WTC11 (cell line): ENCODE measurements at regions not wholly inside any gene's neighbourhood (a gene's known extent, or its start where the extent isn't known, plus 50 kb on each side); places are given as distances from the start of the nearest gene placed in this dataset.

Experiments used
- ATF2 ChIP-seq: sonication (generic); formaldehyde crosslinking; IDR thresholded peaks from 2 replicates; pipeline ENCODE4 v1.8.1; 2022; ENCODE audit warnings: low read depth, missing genetic modification reagents, borderline replicate concordance
- CREB1 ChIP-seq: sonication (generic); formaldehyde crosslinking; IDR thresholded peaks from 2 replicates; pipeline ENCODE4 v1.8.0; 2023; ENCODE audit warnings: mild to moderate bottlenecking, missing genetic modification reagents
- CTCF ChIP-seq: fragments of 200-600 bp; IDR thresholded peaks from 2 replicates; pipeline ENCODE4 v1.8.0; 2022; ENCODE audit warnings: antibody characterized with exemption
- E2F4 ChIP-seq: sonication (generic); formaldehyde crosslinking; IDR thresholded peaks from 2 replicates; pipeline ENCODE4 v1.8.1; 2022; ENCODE audit warnings: low read depth, mild to moderate bottlenecking, moderate library complexity, missing genetic modification reagents, borderline replicate concordance
- EMX1 ChIP-seq: fragments of 250-450 bp; sonication (Bioruptor Pico); IDR thresholded peaks from 2 replicates; pipeline ENCODE4 v1.8.0; 2021; ENCODE audit warnings: mild to moderate bottlenecking
- GABPB1 ChIP-seq: sonication (generic); formaldehyde crosslinking; IDR thresholded peaks from 2 replicates; pipeline ENCODE4 v1.8.1; 2023; ENCODE audit warnings: mild to moderate bottlenecking, missing genetic modification reagents
- HMGXB4 ChIP-seq: sonication (generic); formaldehyde crosslinking; IDR thresholded peaks from 2 replicates; pipeline ENCODE4 v1.8.1; 2023; ENCODE audit warnings: mild to moderate bottlenecking, moderate library complexity, missing genetic modification reagents
- IRF1 ChIP-seq: sonication (generic); formaldehyde crosslinking; IDR thresholded peaks from 2 replicates; pipeline ENCODE4 v1.8.0; 2023; ENCODE audit warnings: missing genetic modification reagents
- MAX ChIP-seq: sonication (generic); formaldehyde crosslinking; IDR thresholded peaks from 2 replicates; pipeline ENCODE4 v1.8.0; 2022; ENCODE audit warnings: mild to moderate bottlenecking, missing genetic modification reagents
- NFYB ChIP-seq: sonication (generic); formaldehyde crosslinking; conservative IDR thresholded peaks from 2 replicates; pipeline ENCODE4 v1.8.0; 2022; ENCODE audit warnings: low read depth, missing genetic modification reagents
- NR2C2 ChIP-seq: sonication (generic); formaldehyde crosslinking; IDR thresholded peaks from 2 replicates; pipeline ENCODE4 v1.8.0; 2022; ENCODE audit warnings: mild to moderate bottlenecking, missing genetic modification reagents
- SMAD3 ChIP-seq: sonication (generic); formaldehyde crosslinking; IDR thresholded peaks from 2 replicates; pipeline ENCODE4 v1.8.0; 2022; ENCODE audit warnings: missing genetic modification reagents, mild to moderate bottlenecking, borderline replicate concordance
- TEAD4 ChIP-seq: sonication (generic); formaldehyde crosslinking; IDR thresholded peaks from 2 replicates; pipeline ENCODE4 v1.8.0; 2022; ENCODE audit warnings: mild to moderate bottlenecking, missing genetic modification reagents
- ZBTB43 ChIP-seq: sonication (generic); formaldehyde crosslinking; IDR thresholded peaks from 2 replicates; pipeline ENCODE4 v1.8.1; 2023; ENCODE audit warnings: mild to moderate bottlenecking, missing genetic modification reagents

- no peak for TF ChIP-seq CTCF
- no peak for TF ChIP-seq HMGXB4 (CRISPR knock-in tag)
- no peak for TF ChIP-seq CREB1
- TF ChIP-seq TEAD4 (CRISPR knock-in tag) = no peak
- no peak for TF ChIP-seq MAX (CRISPR knock-in tag)
- TF ChIP-seq NFYB (CRISPR knock-in tag) = no peak
- no peak for TF ChIP-seq GABPB1 (CRISPR knock-in tag)
- no peak for TF ChIP-seq IRF1 (CRISPR knock-in tag)
- TF ChIP-seq NR2C2 (CRISPR knock-in tag) = no peak
- TF ChIP-seq EMX1 (CRISPR knock-in tag) = no peak
- TF ChIP-seq E2F4 (CRISPR knock-in tag) = no peak
- TF ChIP-seq ZBTB43 (CRISPR knock-in tag) = no peak
- no peak for TF ChIP-seq ATF2
- no peak for TF ChIP-seq SMAD3
Observed at GRCh38 chr14:49396801-49397200, 189.4 kb downstream of the RPS29 start.
